Gastroesophageal sphincter (tissue), 4 donors: ENCODE measurements at regions not wholly inside any gene's neighbourhood (a gene's known extent, or its start where the extent isn't known, plus 50 kb on each side); places are given as distances from the start of the nearest gene placed in this dataset.

ENCODE experiments used
- ATAC-seq: fragments of 150-250 bp; one replicate; pipeline ENCODE4 v1.9.1; 2016; ENCODE audit warnings: mild to moderate bottlenecking, moderate library complexity
- H3K27ac ChIP-seq, 4 donors: fragments of 200-600 bp; sonication (generic) in 3 of 4; 1 replicate in 3 of 4; 2 replicates in 1 of 4; pipeline ENCODE4 v1.5.1; 2016 to 2019
- H3K27me3 ChIP-seq: fragments of 200-600 bp; sonication (generic); one replicate; pipeline ENCODE4 v1.5.1; 2019
- H3K36me3 ChIP-seq, 2 donors: fragments of 200-600 bp; sonication (generic); one replicate each; pipeline ENCODE4 v1.5.1; 2019; ENCODE audit warnings: control low read depth in 1 of 2
- H3K4me1 ChIP-seq, 3 donors: fragments of 200-600 bp; sonication (generic); 1 replicate in 2 of 3; 2 replicates in 1 of 3; pipeline ENCODE4 v1.5.1; 2016 to 2019; ENCODE audit warnings: control low read depth in 2 of 3
- H3K4me3 ChIP-seq, 2 donors: fragments of 200-600 bp; sonication (generic); one replicate each; pipeline ENCODE4 v1.5.1; 2019; ENCODE audit warnings: mild to moderate bottlenecking in 1 of 2, moderate library complexity in 1 of 2
- H3K9me3 ChIP-seq, 3 donors: fragments of 200-600 bp; sonication (generic); one replicate each; pipeline ENCODE4 v1.5.1; 2017 to 2019; ENCODE audit warnings: control low read depth in 2 of 3
- EP300 ChIP-seq: sonication (generic); formaldehyde crosslinking; IDR thresholded peaks from one replicate; pipeline ENCODE4 v1.6.1; 2017; ENCODE audit warnings: antibody characterized with exemption, mild to moderate bottlenecking
- POLR2A ChIP-seq, 2 donors: fragments of 450-650 bp; IDR thresholded peaks; one replicate each; pipeline ENCODE4 v1.6.1; 2017; ENCODE audit warnings: antibody characterized with exemption in 2 of 2, mild to moderate bottlenecking in 2 of 2, moderate library complexity in 1 of 2
- POLR2AphosphoS5 ChIP-seq: sonication (generic); formaldehyde crosslinking; IDR thresholded peaks from one replicate; pipeline ENCODE4 v1.6.1; 2017; ENCODE audit warnings: antibody characterized with exemption
- WGBS, 2 donors: methylation state at CpG; one replicate each; pipeline ENCODE4 v1.1.5; 2018; ENCODE audit warnings: low coverage in 1 of 2; 5-methylcytosine and 5-hydroxymethylcytosine counted together
- TF ChIP-seq, protein P1 (sequence below), 4 experiments: fragments of 200-600 bp in 2 of 4; fragments of 450-650 bp in 2 of 4; sonication (generic) in 1 of 4; IDR thresholded peaks; one replicate each; pipeline ENCODE4 v1.5.1; 2017 to 2019; ENCODE audit warnings: antibody characterized with exemption in 4 of 4, mild to moderate bottlenecking in 2 of 4, moderate library complexity in 2 of 4

GRCh38 chr2:219901155-219901554 is 273.7 kb downstream of the SLC4A3 start:
- TF ChIP-seq, protein P1, sequence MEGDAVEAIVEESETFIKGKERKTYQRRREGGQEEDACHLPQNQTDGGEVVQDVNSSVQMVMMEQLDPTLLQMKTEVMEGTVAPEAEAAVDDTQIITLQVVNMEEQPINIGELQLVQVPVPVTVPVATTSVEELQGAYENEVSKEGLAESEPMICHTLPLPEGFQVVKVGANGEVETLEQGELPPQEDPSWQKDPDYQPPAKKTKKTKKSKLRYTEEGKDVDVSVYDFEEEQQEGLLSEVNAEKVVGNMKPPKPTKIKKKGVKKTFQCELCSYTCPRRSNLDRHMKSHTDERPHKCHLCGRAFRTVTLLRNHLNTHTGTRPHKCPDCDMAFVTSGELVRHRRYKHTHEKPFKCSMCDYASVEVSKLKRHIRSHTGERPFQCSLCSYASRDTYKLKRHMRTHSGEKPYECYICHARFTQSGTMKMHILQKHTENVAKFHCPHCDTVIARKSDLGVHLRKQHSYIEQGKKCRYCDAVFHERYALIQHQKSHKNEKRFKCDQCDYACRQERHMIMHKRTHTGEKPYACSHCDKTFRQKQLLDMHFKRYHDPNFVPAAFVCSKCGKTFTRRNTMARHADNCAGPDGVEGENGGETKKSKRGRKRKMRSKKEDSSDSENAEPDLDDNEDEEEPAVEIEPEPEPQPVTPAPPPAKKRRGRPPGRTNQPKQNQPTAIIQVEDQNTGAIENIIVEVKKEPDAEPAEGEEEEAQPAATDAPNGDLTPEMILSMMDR (IDR thresholded peaks at IDR 0.05): no peak
- no peak for TF ChIP-seq EP300
- Histone ChIP-seq H3K4me1 (no peaks in the 10 kb centered on the region), H3K36me3 (no peaks in the 10 kb centered on the region), H3K9me3 (no peaks in the 10 kb centered on the region), H3K4me3 (no peak overlapping the region), H3K27me3 (peaks cover 5% of the 10 kb centered on the region), H3K27ac (no peak overlapping the region)
- 70 to 80% methylated on average over 7 of the region's 7 CpGs for WGBS, 2 donors
- ATAC-seq: no peak

DNA sequence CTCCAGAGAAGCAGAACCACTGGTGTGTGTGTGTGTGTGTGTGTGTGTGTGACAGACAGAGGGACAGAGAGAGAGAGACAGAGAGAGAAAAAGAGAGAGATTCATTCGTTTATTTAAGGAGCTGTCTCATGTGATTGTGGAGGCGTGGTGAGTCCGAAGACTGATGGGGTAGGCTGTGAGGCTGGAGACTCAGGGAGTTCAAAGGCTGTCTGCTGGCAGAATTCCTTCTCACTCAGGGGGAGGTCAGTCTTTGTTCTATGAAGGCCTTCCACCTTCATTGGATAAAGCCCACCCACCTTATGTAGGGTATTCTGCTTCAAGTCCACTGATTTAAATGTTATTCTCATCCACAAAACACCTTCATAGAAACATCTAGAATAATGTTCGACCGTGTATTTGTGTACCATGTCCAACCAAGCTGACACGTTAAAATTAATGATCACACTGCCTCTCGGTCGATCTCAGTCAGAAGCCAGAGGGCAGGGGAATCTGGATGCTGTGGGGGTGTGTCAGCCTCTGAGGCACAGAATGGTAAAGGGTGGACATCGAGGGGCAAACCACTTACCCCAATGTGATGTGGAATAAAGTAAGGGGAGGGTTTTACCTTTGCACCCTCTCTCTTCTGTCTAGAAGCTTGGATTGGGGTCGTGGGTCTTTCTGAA is 275.6 kb downstream of the SLC4A3 start:
- no peak overlapping the region for H3K4me3 ChIP-seq
- TF ChIP-seq POLR2AphosphoS5: no peak
- no peak for TF ChIP-seq POLR2A (IDR thresholded peaks at IDR 0.05)
- TF ChIP-seq, protein P1 (IDR thresholded peaks at IDR 0.05): no peak
- TF ChIP-seq EP300: no peak
- H3K27ac ChIP-seq: no peak overlapping the region
- ATAC-seq: no peak
- no peaks in the 10 kb centered on the region for H3K4me1 ChIP-seq
- WGBS, 2 donors: 32 to 38% methylated on average over 9 of the region's 10 CpGs
- no peaks in the 10 kb centered on the region for H3K9me3 ChIP-seq
- peaks cover 5% of the 10 kb centered on the region for H3K27me3 ChIP-seq
- no peaks in the 10 kb centered on the region for H3K36me3 ChIP-seq

DNA sequence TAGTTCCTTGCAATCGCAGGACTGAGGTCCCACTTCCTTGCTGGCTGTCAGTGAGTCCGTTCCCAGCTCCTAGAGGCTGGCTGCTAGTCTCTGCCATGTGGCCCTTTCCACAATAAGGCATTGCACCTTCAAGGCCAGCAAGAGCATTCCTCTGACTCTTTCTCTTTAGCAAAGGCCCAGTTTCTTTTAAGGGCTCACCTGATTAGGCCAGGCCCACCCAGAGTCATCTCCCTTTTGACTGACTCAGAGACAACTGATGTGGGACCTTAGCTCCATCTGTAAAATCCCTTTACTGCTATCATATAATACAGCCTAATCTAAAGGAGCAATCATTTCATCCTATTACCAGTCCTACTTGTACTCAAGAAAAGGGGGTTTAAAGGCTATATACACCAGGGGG is 278.2 kb downstream of the SLC4A3 start:
- Histone ChIP-seq H3K36me3 (no peaks in the 10 kb centered on the region), H3K9me3 (no peaks in the 10 kb centered on the region), H3K27ac (no peak overlapping the region), H3K4me3 (no peak overlapping the region), H3K27me3 (peaks cover 5% of the 10 kb centered on the region), H3K4me1 (no peaks in the 10 kb centered on the region)
- 80 to 83% methylated on average over 1 to 2 of the region's 2 CpGs for WGBS, 2 donors
- ATAC-seq: no peak
- TF ChIP-seq EP300 (no peak), POLR2AphosphoS5 (no peak), POLR2A (IDR thresholded peaks at IDR 0.05) (no peak)
- TF ChIP-seq, protein P1 (IDR thresholded peaks at IDR 0.05): no peak

GRCh38 chr2:219906114-219907010 is 278.9 kb downstream of the SLC4A3 start:
- no peak for TF ChIP-seq EP300
- TF ChIP-seq POLR2AphosphoS5: no peak
- TF ChIP-seq, protein P1 (IDR thresholded peaks at IDR 0.05): no peak
- no peak for TF ChIP-seq POLR2A (IDR thresholded peaks at IDR 0.05)
- Histone ChIP-seq H3K9me3 (no peaks in the 10 kb centered on the region), H3K36me3 (no peaks in the 10 kb centered on the region), H3K27ac (no peak overlapping the region), H3K4me1 (no peaks in the 10 kb centered on the region), H3K27me3 (peaks cover 5% of the 10 kb centered on the region), H3K4me3 (no peak overlapping the region)
- 50 to 60% methylated on average over 6 to 7 of the region's 7 CpGs for WGBS, 2 donors
- no peak for ATAC-seq

DNA sequence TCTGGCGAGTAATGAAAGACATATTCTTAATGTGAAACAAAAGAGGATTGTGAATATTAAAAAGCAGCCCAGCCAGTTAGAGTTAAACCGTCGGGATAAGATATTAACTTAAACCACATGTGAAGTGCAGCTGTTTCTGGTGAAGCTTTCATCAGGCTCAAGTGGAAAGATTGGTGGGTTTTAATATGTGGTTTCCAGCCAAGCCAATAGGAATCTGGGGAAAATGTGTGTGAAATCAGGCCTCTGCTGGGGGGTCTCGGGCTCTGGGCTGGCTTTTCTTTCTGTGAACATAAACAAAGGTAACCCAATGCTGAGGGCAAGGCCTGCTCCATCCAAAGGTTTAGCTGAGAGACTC is 279.6 kb downstream of the SLC4A3 start:
- Histone ChIP-seq H3K27ac (no peak overlapping the region), H3K9me3 (no peaks in the 10 kb centered on the region), H3K36me3 (no peaks in the 10 kb centered on the region), H3K4me1 (no peaks in the 10 kb centered on the region), H3K4me3 (no peak overlapping the region), H3K27me3 (peaks cover 5% of the 10 kb centered on the region)
- WGBS, 2 donors: 44 to 46% methylated on average over 4 of the region's 4 CpGs
- TF ChIP-seq EP300: no peak
- TF ChIP-seq, protein P1 (IDR thresholded peaks at IDR 0.05): no peak
- no peak for ATAC-seq
